ENCODE measurements at regions not wholly inside any gene's neighbourhood (a gene's known extent, or its start where the extent isn't known, plus 50 kb on each side); places are given as distances from the start of the nearest gene placed in this dataset.

GRCh38 chr7:17184805-17185689 lies 113.4 kb upstream of the AHR start:
- DNase-seq: no peak

GRCh38 chr7:17185690-17186070 lies 112.8 kb upstream of the AHR start:
- DNase-seq: peak; percentile 14

GRCh38 chr7:17186745-17187530 lies 111.5 kb upstream of the AHR start:
- DNase-seq: no peak

GRCh38 chr7:17194656-17195055 lies 103.8 kb upstream of the AHR start:
- no peak for DNase-seq

- no peak for DNase-seq
These were observed 102.9 kb upstream of the AHR start for GRCh38 chr7:17195576-17195975.

GRCh38 chr7:17205910-17206309 lies 92.5 kb upstream of the AHR start:
- DNase-seq: peak; percentile 41

GRCh38 chr7:17206349-17206905 lies 92.0 kb upstream of the AHR start:
- DNase-seq: no peak

- DNase-seq: peak; percentile 79
These were observed 91.2 kb upstream of the AHR start for GRCh38 chr7:17207220-17207619.

- DNase-seq: no peak
These were observed 89.4 kb upstream of the AHR start for GRCh38 chr7:17209101-17209500.

GRCh38 chr7:17211307-17211836 lies 87.1 kb upstream of the AHR start:
- DNase-seq: no peak

GRCh38 chr7:17212188-17212587 lies 86.3 kb upstream of the AHR start:
- DNase-seq: no peak

- no peak for DNase-seq
These were observed 70.5 kb upstream of the AHR start for GRCh38 chr7:17227766-17228490.

- DNase-seq: no peak
These were observed 69.2 kb upstream of the AHR start for GRCh38 chr7:17229228-17229627.

GRCh38 chr7:17230099-17230807 lies 68.2 kb upstream of the AHR start:
- no peak for DNase-seq

- DNase-seq: no peak
These were observed 64.8 kb upstream of the AHR start for GRCh38 chr7:17233603-17234002.

- DNase-seq: peak; percentile 57
These were observed 64.4 kb upstream of the AHR start for GRCh38 chr7:17234030-17234397.

- DNase-seq: peak; percentile 81
These were observed 63.9 kb upstream of the AHR start for GRCh38 chr7:17234398-17235031.

- DNase-seq: no peak
These were observed 62.3 kb upstream of the AHR start for GRCh38 chr7:17236171-17236570.

GRCh38 chr7:17236603-17237002 lies 61.8 kb upstream of the AHR start:
- no peak for DNase-seq

GRCh38 chr7:17239046-17239445 lies 59.4 kb upstream of the AHR start:
- DNase-seq: no peak

GRCh38 chr7:17239683-17240521 lies 58.5 kb upstream of the AHR start:
- no peak for DNase-seq
